GM19397 (cell line): ENCODE measurements at regions not wholly inside any gene's neighbourhood (a gene's known extent, or its start where the extent isn't known, plus 50 kb on each side); places are given as distances from the start of the nearest gene placed in this dataset.
"Not testable (repeated sequence)": the region's sequence is repeated elsewhere in the genome, so short reads cannot be mapped to it uniquely, and the experiment has no call there.

ENCODE experiments used
- ATAC-seq: cut with Tn5 transposase; IDR thresholded peaks from one replicate; pipeline ENCODE4 v1.9.1; 2021; ENCODE audit warnings: mild to moderate bottlenecking, moderate library complexity; ENCODE audit not compliant: unreplicated experiment

- no peak for ATAC-seq
Measured at GRCh38 chr19:41495589-41495988, 52.6 kb downstream of the ERICH4 start.

- no peak for ATAC-seq
Measured at GRCh38 chr19:41499899-41500298, 56.9 kb downstream of the ERICH4 start.

GRCh38 chr19:41500443-41500842 is 57.5 kb downstream of the ERICH4 start:
- no peak for ATAC-seq

GRCh38 chr19:41501854-41502253 is 58.9 kb downstream of the ERICH4 start:
- no peak for ATAC-seq

- no peak for ATAC-seq
Measured at GRCh38 chr19:41505105-41505504, 62.1 kb downstream of the ERICH4 start.

- no peak for ATAC-seq
Measured at GRCh38 chr19:41510484-41510883, 65.5 kb upstream of the CEACAM21 start.

- no peak for ATAC-seq
Measured at GRCh38 chr19:41511628-41512027, 64.3 kb upstream of the CEACAM21 start.

- ATAC-seq: no peak
Measured at GRCh38 chr19:41515015-41515652, 60.8 kb upstream of the CEACAM21 start.

GRCh38 chr19:41516292-41517171 is 59.4 kb upstream of the CEACAM21 start:
- ATAC-seq: not testable (repeated sequence)

GRCh38 chr19:41518141-41518540 is 57.8 kb upstream of the CEACAM21 start:
- no peak for ATAC-seq

GRCh38 chr19:41521138-41521930 is 54.6 kb upstream of the CEACAM21 start:
- peak; percentile 60 for ATAC-seq

GRCh38 chr19:41521931-41522555 is 53.9 kb upstream of the CEACAM21 start:
- no peak for ATAC-seq

GRCh38 chr19:41525989-41526388 is 50.0 kb upstream of the CEACAM21 start:
- no peak for ATAC-seq
